AG09319 (cell line): ENCODE measurements at regions not wholly inside any gene's neighbourhood (a gene's known extent, or its start where the extent isn't known, plus 50 kb on each side); places are given as distances from the start of the nearest gene placed in this dataset.
"Not testable (repeated sequence)": the region's sequence is repeated elsewhere in the genome, so short reads cannot be mapped to it uniquely, and the experiment has no call there.

Source experiments
- DNase-seq: peaks from one replicate; pipeline ENCODE4 v3.0.0-alpha.2; 2010; ENCODE audit warnings: low read depth; ENCODE audit errors: extremely low read depth
- TF ChIP-seq, protein P1 (sequence below): IDR thresholded peaks from 2 replicates; pipeline ENCODE4 v1.5.1; 2011; ENCODE audit warnings: low read depth, mild to moderate bottlenecking, inconsistent platforms, low read length, moderate library complexity

GRCh38 chr18:38751211-38751610 is 1185.6 kb upstream of the CELF4 start:
- no peak for DNase-seq
- TF ChIP-seq, protein P1, sequence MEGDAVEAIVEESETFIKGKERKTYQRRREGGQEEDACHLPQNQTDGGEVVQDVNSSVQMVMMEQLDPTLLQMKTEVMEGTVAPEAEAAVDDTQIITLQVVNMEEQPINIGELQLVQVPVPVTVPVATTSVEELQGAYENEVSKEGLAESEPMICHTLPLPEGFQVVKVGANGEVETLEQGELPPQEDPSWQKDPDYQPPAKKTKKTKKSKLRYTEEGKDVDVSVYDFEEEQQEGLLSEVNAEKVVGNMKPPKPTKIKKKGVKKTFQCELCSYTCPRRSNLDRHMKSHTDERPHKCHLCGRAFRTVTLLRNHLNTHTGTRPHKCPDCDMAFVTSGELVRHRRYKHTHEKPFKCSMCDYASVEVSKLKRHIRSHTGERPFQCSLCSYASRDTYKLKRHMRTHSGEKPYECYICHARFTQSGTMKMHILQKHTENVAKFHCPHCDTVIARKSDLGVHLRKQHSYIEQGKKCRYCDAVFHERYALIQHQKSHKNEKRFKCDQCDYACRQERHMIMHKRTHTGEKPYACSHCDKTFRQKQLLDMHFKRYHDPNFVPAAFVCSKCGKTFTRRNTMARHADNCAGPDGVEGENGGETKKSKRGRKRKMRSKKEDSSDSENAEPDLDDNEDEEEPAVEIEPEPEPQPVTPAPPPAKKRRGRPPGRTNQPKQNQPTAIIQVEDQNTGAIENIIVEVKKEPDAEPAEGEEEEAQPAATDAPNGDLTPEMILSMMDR: no peak

DNA sequence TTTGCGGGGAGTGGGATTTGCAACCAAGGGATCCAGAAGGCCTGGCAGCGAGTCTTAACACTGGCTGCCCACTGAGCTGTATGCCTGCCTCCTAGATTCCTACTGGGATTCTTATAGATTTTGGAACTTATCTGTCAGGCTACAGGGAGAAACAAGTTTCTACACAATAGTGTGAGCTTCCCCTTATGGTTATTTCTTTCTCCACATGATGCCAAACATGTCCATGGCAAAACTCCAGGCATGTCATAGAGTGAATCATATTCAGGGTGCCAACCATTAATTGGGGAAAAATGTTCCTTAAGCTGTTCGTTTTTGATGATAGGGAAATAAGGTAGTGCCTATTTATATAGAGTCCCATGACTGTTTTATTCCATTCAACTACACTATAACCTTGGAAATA is 1185.2 kb upstream of the CELF4 start:
- DNase-seq: no peak
- TF ChIP-seq, protein P1: no peak

DNA sequence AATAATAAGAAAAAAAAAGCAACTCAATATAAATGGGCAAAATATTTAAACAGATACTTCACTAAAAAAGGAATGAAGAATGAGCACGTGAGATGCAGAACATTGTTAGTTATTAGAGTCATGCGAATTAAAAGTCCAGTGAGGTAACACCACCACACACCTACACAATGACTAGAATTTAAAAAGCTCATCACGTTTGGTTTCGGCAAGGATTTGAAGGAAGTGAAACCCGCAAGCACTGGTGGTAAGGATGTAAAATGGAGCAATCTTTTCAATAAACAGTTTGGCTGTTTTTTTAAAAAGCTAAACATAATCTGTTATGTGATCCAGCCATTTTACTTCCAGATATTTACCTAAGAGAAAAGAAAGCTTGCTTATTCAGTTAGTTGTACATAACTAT is 1181.6 kb upstream of the CELF4 start:
- TF ChIP-seq, protein P1: no peak
- no peak for DNase-seq

DNA sequence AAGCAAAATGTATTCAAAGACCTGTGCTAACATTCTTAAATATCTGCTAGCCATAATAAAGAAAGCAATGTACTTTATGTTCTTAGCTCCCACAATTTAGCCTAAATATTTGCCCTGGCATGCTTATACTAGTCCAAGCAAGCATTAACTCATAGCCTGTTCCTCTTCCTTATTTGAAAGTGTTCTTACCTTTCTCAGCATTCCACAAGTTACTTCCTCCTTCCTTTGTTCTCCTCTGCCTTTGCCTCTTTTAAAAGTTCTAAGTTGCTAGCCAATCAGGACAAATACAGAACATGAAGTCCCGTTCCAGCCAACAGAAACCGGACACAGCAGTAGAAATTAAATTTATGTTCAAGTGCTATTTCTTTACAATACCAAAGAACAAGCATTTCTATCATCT is 1154.6 kb upstream of the CELF4 start:
- not testable (repeated sequence) for DNase-seq

GRCh38 chr18:38718365-38718901 is 1152.8 kb upstream of the CELF4 start:
- DNase-seq: no peak
- TF ChIP-seq, protein P1: no peak

GRCh38 chr18:38709122-38709521 is 1143.5 kb upstream of the CELF4 start:
- no peak for DNase-seq
- TF ChIP-seq, protein P1: no peak

DNA sequence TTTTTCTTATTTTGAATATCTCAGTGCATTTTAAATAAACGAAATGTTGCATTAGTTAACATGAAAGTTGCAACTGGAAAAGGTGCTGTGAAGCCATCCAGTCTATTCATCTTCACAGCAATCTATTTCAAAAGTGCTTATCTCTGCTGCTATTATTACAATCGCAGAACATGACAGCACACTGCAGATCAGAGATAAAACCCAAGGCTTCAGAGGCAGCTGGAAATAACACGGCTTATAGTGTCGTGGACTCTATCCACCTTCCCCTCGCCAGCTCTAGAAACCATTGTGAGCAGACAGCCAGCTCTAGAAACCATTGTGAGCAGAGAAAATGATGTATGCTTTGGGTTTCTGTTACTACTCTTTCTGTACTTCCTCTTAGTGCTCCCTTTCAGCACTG is 1140.8 kb upstream of the CELF4 start:
- TF ChIP-seq, protein P1: no peak
- no peak for DNase-seq

- TF ChIP-seq, protein P1: no peak
- DNase-seq: no peak
Observed at GRCh38 chr18:38698088-38698487, 1132.5 kb upstream of the CELF4 start.
